ENCODE measurements at regions not wholly inside any gene's neighbourhood (a gene's known extent, or its start where the extent isn't known, plus 50 kb on each side); places are given as distances from the start of the nearest gene placed in this dataset.

DNA sequence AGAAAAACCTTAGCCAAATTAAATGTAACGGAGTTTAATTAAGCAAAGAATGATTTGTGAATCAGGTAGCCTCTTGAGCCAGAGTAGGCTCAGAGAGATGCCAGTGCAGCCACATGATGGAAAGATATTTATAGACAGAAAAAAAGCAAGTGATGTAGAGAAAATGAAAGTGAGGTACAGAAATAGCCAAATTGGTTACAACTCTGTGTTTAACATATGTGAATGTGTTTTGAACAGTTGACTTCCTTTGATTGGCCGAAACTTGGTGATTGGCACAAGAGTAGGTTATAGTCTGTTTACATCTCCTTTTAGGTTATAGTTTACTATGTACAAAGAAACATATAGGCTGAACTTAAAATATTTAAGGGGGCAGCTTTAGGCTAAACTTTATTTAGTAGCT lies 459.9 kb upstream of the BOD1L1 start:
- TF ChIP-seq, protein P1, sequence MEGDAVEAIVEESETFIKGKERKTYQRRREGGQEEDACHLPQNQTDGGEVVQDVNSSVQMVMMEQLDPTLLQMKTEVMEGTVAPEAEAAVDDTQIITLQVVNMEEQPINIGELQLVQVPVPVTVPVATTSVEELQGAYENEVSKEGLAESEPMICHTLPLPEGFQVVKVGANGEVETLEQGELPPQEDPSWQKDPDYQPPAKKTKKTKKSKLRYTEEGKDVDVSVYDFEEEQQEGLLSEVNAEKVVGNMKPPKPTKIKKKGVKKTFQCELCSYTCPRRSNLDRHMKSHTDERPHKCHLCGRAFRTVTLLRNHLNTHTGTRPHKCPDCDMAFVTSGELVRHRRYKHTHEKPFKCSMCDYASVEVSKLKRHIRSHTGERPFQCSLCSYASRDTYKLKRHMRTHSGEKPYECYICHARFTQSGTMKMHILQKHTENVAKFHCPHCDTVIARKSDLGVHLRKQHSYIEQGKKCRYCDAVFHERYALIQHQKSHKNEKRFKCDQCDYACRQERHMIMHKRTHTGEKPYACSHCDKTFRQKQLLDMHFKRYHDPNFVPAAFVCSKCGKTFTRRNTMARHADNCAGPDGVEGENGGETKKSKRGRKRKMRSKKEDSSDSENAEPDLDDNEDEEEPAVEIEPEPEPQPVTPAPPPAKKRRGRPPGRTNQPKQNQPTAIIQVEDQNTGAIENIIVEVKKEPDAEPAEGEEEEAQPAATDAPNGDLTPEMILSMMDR (optimal IDR thresholded peaks at IDR 0.05 in 1 of 3, IDR thresholded peaks at IDR 0.05 in 1 of 3, conservative IDR thresholded peaks at IDR 0.05 in 1 of 3; ENCODE audit: extremely low read depth in 1 of 3, insufficient read depth in 2 of 3, low read length in 3 of 3) = no peak
- TF ChIP-seq EZH2 (IDR thresholded peaks at IDR 0.05; ENCODE audit: low read length) = no peak
